Urinary bladder (tissue), 3 donors: ENCODE measurements at regions not wholly inside any gene's neighbourhood (a gene's known extent, or its start where the extent isn't known, plus 50 kb on each side); places are given as distances from the start of the nearest gene placed in this dataset.

ENCODE experiments used
- DNase-seq: peaks from one replicate; pipeline ENCODE4 v3.0.0-alpha.2; 2015; ENCODE audit errors: extremely low spot score
- H3K27ac ChIP-seq: one replicate; pipeline ENCODE4 v1.5.1; 2013; ENCODE audit warnings: low read depth, mild to moderate bottlenecking, moderate library complexity
- H3K36me3 ChIP-seq: one replicate; pipeline ENCODE4 v1.6.1; 2013; ENCODE audit warnings: mild to moderate bottlenecking, moderate library complexity; ENCODE audit not compliant: insufficient read depth
- H3K4me1 ChIP-seq: one replicate; pipeline ENCODE4 v1.6.1; 2013; ENCODE audit warnings: mild to moderate bottlenecking, moderate library complexity; ENCODE audit not compliant: insufficient read depth
- H3K4me3 ChIP-seq: one replicate; pipeline ENCODE4 v1.5.1; 2013; ENCODE audit warnings: low read depth, low read length
- WGBS: extraction: QIAGEN DNeasy Blood & Tissue Kit; methylation state at CpG from one replicate; pipeline ENCODE4 v1.1.7; 2013; 5-methylcytosine and 5-hydroxymethylcytosine counted together
- donor health status: healthy with polysubstance abuse.
- donor health status: healthy.

DNA sequence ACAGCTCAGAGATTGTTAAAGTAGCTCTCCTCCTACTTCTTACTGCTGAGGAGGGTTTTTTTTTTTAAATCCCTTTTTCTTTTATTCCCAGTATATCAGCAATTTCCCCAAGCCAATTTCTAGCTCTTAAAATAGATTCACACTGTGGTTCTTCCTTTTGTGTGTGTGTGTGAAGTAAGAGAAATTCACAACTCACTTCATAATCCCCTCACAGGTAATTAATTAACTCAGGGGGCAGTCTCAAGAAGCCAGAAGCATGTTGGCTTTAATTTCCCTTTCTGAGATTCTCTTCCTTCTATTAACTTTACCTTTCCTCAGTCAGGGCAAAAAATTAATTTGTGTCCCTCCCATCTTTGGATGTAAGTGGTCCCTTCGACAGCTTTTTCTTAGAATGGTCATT, 71.0 kb upstream of the HMHB1 start:
- H3K4me1 ChIP-seq: no peaks in the 10 kb centered on the region
- no peaks in the 10 kb centered on the region for H3K36me3 ChIP-seq
- no peak overlapping the region for H3K27ac ChIP-seq
- 90% methylated on average over 1 of the region's 1 CpG for WGBS
- no peak for DNase-seq
- H3K4me3 ChIP-seq: no peak overlapping the region

DNA sequence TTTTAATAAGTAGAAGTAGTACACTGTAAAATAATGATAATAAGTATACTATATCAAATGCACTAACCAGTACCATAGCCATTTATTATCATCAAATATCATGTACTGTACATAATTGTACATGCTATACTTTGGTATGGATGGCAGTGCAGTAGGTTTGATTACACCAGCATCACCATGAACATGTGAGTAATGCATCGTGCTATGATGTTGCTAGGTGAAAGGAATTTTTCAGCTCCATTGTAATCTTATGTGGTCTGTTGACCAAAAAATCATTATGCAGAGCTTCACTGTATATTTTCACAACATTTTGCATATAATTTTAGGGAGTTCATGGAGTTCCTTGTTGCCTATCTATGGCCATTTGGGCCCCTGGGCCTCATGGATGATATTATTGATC, 72.2 kb upstream of the HMHB1 start:
- H3K27ac ChIP-seq: no peak overlapping the region
- no peak for DNase-seq
- H3K4me1 ChIP-seq: no peaks in the 10 kb centered on the region
- 99% methylated on average over 1 of the region's 1 CpG for WGBS
- H3K4me3 ChIP-seq: no peak overlapping the region
- H3K36me3 ChIP-seq: no peaks in the 10 kb centered on the region

DNA sequence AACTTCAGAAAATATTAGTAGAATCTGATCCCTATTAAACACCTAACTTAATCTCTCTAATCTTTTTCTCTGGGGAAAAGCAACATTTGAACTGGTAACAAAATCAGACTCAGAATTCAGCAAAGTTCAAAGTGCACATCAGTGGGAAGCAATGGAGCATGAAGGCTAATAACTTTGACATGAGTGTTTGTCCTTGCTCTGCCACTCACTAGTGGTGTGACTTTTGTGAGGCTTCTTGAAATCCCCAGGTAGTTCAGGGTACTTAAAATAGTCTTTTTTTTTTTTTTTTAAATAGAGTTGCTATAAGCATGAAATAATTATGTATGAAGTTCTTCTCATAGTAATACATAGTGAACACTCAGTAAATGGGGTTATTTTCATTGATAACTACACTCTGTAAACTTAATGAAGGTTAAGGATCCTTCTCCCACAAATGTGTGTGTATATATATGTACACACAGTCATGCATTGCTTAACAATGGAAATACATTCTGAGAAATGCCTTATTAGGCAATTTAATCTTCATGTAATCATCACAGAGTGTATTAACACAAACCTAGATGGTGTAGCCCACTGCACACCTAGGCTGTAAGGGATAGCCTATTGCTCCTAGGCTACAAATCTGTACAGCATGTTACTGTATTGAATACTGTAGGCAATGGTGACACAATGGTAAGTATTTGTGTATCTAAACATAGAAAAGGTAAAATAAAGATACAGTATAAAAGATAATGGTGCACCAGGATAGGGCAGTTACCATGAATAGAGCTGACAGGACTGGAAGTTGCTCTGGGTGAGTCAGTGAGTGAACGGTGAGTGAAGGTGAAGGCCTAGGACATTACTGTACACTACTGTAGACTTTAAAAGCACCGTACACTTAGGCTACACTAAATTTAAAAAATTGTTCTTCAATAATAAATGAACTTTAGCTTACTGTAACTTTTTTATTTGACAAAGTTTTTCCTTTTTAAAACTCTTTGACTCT, 73.3 kb upstream of the HMHB1 start:
- Histone ChIP-seq H3K36me3 (no peaks in the 10 kb centered on the region), H3K27ac (no peak overlapping the region), H3K4me3 (no peak overlapping the region), H3K4me1 (no peaks in the 10 kb centered on the region)
- no peak for DNase-seq
- WGBS: 96% methylated on average over 2 of the region's 2 CpGs

DNA sequence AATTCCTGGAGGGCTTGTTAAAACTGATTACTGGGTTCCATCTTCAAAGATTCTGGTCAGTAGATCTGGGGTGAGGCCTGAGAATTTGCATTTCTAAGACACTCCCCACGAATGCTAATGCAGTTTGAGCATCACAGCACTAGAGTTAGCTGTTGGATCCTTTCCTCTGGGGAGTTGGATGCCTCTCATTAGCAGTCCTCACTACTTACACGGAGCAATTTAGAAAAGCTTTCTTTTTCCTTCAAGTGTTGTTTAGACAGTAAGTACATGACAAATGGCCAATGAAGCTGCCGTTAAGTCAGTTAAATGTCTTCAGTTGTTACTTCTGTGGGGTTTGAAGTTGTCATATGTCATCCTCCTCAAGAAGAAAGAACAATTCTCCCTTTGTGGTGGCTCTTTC, 74.9 kb upstream of the HMHB1 start:
- 50% methylated on average over 3 of the region's 3 CpGs for WGBS
- no peak for DNase-seq
- Histone ChIP-seq H3K36me3 (no peaks in the 10 kb centered on the region), H3K4me3 (no peak overlapping the region), H3K27ac (no peak overlapping the region), H3K4me1 (no peaks in the 10 kb centered on the region)

DNA sequence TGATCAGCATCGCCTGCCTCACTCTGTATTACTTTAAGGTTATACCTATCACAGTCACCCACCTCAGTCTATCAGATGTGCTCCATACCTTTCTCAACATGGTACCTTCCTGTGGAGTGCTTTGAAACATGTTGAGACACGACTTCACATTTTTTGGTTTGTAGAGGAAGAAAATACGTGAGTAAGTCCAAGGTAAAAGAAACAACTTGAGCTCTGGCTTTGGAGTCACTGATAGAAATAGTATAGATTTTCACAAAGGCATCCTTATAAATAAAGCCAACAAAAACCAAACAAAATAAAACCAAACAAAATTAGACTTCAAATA, 77.5 kb upstream of the HMHB1 start:
- Histone ChIP-seq H3K4me1 (no peaks in the 10 kb centered on the region), H3K4me3 (no peak overlapping the region), H3K36me3 (no peaks in the 10 kb centered on the region), H3K27ac (no peak overlapping the region)
- no peak for DNase-seq
- WGBS: 93% methylated on average over 3 of the region's 3 CpGs

DNA sequence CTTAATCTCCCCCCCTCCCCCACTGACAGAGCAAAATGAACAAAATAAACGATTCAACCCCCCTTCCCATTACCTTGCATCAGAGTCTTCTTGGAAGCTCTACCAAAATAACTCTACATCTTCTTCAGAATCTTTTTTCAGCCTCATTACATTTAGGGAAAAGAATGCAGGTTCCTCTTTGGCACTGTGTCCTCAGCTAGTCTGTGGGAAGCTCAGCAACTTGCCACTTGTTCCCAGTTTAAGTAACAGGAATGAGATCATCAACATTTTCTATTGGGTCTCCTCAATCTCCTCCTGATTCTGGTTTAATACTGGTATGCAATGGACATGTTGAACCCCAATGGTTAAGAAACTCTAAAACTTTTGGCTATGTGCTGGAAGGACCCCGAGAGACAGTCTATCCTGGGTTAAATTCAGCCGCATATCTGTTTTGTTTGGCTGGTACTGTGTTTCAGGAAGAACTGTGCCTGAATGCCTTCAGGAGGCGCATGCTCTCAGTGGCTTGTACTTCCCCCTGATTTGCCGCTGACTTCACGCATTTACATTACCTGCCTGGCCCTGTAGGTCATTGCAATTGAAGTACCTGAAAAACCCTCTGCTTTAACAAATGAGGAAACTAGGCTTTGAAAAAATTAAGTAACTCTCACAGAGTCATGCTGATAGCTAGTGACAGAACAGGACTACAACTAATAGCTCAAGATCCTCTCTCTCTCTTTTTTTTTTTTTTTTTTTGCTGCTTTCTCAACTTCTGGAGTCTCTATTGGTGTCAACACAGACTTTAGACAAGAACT, 78.1 kb upstream of the HMHB1 start:
- Histone ChIP-seq H3K27ac (no peak overlapping the region), H3K36me3 (no peaks in the 10 kb centered on the region), H3K4me3 (no peak overlapping the region), H3K4me1 (no peaks in the 10 kb centered on the region)
- no peak for DNase-seq
- WGBS: 87% methylated on average over 6 of the region's 6 CpGs

DNA sequence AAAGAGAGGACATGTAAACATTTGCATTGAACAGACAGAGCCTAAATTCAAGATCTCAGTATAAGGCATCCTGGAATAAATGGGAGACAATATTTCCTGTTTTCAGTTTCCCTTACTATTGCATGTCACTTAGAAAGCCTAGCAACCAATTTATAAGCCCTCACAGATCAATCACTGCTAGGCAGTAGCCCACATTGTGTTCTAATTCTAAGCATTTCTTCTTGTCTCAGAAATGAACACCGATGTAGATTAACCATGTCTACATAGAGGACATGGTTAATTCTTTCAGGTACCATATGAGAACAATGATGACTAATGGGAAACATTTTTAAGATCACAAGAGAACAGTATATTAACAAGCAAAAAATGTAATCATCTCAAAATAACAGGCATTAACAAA, 79.6 kb upstream of the HMHB1 start:
- Histone ChIP-seq H3K4me1 (no peaks in the 10 kb centered on the region), H3K27ac (no peak overlapping the region), H3K4me3 (no peak overlapping the region), H3K36me3 (no peaks in the 10 kb centered on the region)
- WGBS: 94% methylated on average over 1 of the region's 1 CpG
- no peak for DNase-seq

DNA sequence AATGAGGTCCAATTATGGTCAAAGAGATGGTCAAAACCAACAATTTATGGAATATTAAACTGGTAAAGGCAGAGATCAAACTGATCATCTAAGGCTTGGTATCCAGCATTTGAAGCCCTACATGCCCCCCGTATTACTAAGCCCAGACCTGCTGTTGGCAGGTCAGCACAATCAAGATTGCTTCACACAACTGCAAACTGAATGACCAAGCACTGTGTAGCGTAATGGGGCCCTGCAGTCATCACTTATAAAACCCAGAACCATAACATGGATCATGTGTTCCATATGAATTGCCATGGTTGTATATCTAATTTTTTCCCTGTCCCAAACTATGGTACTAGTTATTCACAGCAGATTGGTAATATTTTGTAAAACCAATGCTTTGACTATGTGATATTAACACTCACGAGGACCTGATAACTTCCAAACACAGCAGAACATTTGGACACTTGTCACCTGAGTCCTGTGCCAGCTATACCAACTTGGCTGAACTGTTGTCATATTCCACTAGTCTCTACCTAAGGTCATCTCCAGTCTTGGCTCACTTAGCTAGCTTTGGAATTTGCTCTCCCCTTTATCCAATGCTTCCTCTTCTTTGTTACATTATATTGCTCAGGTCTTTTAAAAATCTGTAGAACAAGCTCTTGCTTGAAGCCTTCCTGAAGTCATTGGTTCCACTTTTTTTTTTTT, 81.7 kb upstream of the HMHB1 start:
- no peak for DNase-seq
- Histone ChIP-seq H3K27ac (no peak overlapping the region), H3K36me3 (no peaks in the 10 kb centered on the region), H3K4me1 (no peaks in the 10 kb centered on the region), H3K4me3 (no peak overlapping the region)
- 94% methylated on average over 3 of the region's 3 CpGs for WGBS

DNA sequence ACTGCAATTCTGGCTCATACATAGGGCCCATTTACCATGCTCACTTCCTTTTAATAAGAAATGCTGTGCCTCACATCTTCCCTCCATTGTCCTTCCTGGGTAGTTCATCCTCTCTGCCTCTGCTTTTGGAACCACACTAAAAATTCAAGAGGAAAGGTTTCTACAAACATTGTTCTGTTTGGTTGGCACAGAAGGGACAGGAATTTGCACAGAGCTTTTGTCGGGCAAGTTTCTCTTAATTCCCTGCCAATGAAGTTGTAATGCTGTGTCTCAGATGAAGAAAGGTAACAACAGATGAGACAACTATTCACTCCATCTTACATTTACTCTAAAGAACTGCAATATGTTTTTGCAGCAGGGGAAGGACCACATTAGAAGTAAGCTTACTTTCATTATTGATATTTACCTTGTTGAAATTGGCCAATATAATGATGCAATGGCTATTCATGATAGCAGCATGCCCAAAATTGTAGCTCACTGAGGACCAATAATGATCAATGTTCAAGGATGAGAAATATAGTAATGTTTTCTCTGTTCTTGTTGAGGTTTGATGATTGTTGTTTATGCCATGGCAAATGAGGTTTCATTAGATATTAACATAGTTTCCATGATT, 82.5 kb upstream of the HMHB1 start:
- Histone ChIP-seq H3K36me3 (no peaks in the 10 kb centered on the region), H3K4me1 (no peaks in the 10 kb centered on the region), H3K4me3 (no peak overlapping the region), H3K27ac (no peak overlapping the region)
- WGBS: 90% methylated on average over 1 of the region's 1 CpG
- no peak for DNase-seq

DNA sequence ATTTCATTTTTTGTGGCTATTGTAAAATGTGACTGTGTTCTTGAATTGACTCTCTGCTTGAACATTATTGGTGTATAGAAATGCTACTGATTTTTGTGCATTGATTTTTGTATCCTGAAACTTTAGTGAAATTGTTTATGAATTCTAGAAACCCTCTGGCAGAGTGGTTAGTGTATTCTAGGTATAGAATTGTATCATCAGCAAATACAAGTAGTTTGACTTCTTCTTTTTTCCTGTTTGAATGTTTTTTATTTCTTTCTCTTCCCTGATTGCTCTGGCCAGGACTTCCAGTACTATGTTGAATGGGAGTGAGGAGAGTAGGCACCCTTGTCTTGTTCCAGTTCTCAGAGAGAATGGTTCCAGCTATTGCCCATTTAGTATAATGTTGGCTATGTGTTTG, 88.8 kb upstream of the HMHB1 start:
- Histone ChIP-seq H3K36me3 (no peaks in the 10 kb centered on the region), H3K27ac (no peak overlapping the region), H3K4me3 (no peak overlapping the region), H3K4me1 (no peaks in the 10 kb centered on the region)
- no peak for DNase-seq

DNA sequence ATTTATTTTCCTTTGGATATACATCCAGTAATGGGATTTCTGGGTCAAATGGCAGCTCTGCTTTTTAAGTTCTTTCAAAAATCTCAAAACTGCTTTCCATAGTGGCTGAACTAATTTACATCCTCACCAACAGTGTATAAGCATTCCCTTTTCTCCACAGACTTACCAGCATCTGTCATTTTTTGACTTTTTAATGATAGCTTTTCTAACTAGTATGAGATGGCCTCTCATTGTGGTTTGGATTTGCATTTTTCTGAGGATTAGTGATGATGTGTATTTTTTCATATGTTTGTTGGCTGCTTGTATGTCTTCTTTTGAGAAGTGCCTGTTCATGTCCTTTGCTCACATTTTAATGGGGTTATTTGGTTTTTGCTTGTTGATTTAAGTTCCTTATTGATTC, 90.0 kb upstream of the HMHB1 start:
- Histone ChIP-seq H3K4me3 (no peak overlapping the region), H3K36me3 (no peaks in the 10 kb centered on the region), H3K4me1 (no peaks in the 10 kb centered on the region), H3K27ac (no peak overlapping the region)
- DNase-seq: no peak

DNA sequence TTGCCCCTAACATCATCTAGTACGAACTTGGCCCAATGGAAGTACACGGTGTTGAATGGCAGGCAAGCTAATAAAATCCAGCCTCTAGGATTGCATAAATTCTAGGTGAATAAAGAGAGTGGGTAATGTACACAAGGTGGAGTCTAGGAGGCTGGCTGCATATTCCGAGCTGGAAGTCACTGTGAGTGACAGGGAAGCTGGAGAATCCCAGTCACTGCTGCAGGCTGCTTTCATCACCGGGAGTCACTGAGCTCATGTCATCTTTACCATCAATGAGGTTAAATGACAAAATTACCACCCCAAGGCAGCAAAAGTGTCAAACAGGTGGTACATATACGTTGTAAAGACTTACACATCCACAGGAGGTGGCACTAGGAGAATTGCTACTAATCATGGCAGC, 91.3 kb upstream of the HMHB1 start:
- Histone ChIP-seq H3K27ac (no peak overlapping the region), H3K4me1 (no peaks in the 10 kb centered on the region), H3K36me3 (no peaks in the 10 kb centered on the region), H3K4me3 (no peak overlapping the region)
- WGBS: 72% methylated on average over 5 of the region's 5 CpGs
- no peak for DNase-seq

DNA sequence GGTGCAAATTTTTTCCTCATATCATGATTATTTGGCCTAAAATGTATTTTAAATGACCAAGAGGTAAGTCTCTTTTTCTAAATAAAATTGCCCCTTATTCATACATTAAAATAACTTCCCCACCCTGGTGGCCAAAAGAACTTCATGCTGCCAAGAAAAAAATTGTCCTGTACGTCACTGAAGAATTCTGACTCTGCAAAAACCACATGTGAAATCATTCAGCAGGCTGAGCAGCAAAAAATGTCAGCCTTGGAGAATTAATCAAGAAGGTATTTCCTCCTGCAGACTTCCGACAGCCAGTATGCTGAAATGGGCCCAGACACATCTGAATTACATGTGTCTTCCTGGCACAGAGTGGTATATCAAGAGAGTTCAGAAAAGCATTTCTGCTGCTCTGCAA, 94.6 kb upstream of the HMHB1 start:
- H3K27ac ChIP-seq: no peak overlapping the region
- H3K4me3 ChIP-seq: no peak overlapping the region
- H3K36me3 ChIP-seq: no peaks in the 10 kb centered on the region
- no peak for DNase-seq
- H3K4me1 ChIP-seq: no peaks in the 10 kb centered on the region
- 45% methylated on average over 2 of the region's 2 CpGs for WGBS
